ENCODE measurements at regions not wholly inside any gene's neighbourhood (a gene's known extent, or its start where the extent isn't known, plus 50 kb on each side); places are given as distances from the start of the nearest gene placed in this dataset.

DNA sequence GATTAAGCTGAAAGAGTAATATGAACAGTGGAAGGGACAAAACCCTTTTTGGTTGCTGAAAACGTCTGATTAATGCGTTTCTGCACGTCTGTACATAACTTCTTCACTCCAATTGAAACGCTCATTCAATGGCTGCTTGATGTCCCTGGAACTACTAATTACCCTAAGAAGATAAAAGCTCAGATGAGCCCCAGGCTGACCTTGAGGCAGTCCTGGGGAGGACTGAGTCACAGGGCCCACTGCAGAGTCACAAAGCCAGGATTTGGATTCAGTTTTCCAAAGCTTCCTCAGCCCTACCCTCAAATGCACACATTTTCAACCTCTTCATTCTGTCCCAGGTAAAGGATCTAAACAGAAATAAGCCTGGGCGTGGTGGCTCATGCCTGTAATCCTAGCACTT lies 75.0 kb upstream of the FLT1 start:
- H3K36me3 Mint-ChIP-seq (ENCODE audit: low read depth): no peaks in the 10 kb centered on the region
- H3K4me1 Mint-ChIP-seq: peaks cover 5% of the 10 kb centered on the region
- no peak for DNase-seq
- H3K9me3 Mint-ChIP-seq: no peaks in the 10 kb centered on the region
- TF ChIP-seq, protein P1, sequence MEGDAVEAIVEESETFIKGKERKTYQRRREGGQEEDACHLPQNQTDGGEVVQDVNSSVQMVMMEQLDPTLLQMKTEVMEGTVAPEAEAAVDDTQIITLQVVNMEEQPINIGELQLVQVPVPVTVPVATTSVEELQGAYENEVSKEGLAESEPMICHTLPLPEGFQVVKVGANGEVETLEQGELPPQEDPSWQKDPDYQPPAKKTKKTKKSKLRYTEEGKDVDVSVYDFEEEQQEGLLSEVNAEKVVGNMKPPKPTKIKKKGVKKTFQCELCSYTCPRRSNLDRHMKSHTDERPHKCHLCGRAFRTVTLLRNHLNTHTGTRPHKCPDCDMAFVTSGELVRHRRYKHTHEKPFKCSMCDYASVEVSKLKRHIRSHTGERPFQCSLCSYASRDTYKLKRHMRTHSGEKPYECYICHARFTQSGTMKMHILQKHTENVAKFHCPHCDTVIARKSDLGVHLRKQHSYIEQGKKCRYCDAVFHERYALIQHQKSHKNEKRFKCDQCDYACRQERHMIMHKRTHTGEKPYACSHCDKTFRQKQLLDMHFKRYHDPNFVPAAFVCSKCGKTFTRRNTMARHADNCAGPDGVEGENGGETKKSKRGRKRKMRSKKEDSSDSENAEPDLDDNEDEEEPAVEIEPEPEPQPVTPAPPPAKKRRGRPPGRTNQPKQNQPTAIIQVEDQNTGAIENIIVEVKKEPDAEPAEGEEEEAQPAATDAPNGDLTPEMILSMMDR (IDR thresholded peaks at IDR 0.05): no peak
- H3K27me3 Mint-ChIP-seq (ENCODE audit: low read depth, poor library complexity): peaks cover 7% of the 10 kb centered on the region
- no peak overlapping the region for H3K27ac Mint-ChIP-seq
- no peak overlapping the region for H3K4me3 Mint-ChIP-seq

DNA sequence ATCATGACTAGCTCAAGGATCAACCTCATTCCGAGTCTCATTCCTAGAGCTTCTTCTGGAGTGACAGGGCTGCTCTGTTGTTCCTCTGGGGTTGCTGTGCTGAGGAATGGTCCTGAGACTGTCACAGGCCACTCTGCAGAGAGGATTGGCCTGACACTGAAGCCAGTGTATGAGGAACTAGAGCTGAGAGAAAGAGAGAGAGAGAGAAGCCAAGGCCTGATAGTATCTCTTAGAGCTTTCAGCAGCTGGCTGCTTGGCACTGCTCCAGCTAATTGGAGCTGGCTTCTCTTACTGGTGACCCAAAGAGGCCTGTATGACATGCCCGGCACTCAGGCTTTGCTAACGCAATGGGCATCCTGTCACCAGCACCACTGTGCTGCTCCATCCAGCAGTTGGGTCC lies 73.4 kb upstream of the FLT1 start:
- H3K27ac Mint-ChIP-seq: no peak overlapping the region
- no peaks in the 10 kb centered on the region for H3K4me1 Mint-ChIP-seq
- TF ChIP-seq, protein P1 (IDR thresholded peaks at IDR 0.05): no peak
- H3K36me3 Mint-ChIP-seq (ENCODE audit: low read depth): no peaks in the 10 kb centered on the region
- H3K9me3 Mint-ChIP-seq: no peaks in the 10 kb centered on the region
- peaks cover 10% of the 10 kb centered on the region for H3K27me3 Mint-ChIP-seq (ENCODE audit: low read depth, poor library complexity)
- DNase-seq: no peak
- H3K4me3 Mint-ChIP-seq: no peak overlapping the region

DNA sequence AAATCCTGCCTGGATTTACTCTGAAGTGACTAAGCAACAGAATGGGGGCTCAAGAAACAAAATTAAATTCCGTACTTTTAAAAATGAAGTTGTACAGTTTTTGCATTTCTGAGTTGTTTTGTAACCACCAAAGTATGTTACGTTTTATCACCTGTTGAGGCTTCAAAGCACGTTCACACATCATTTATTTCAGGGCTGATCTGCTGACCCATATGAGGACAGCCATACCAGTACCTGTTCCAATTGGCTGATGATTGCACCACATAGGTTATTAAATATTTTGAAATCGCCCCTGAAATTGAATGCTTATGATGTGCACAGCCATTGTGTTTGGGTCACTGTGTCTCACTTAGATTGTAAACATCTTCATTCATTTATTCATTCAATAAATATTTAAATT lies 72.0 kb upstream of the FLT1 start:
- no peak overlapping the region for H3K4me3 Mint-ChIP-seq
- no peaks in the 10 kb centered on the region for H3K9me3 Mint-ChIP-seq
- H3K4me1 Mint-ChIP-seq: no peaks in the 10 kb centered on the region
- no peaks in the 10 kb centered on the region for H3K36me3 Mint-ChIP-seq (ENCODE audit: low read depth)
- H3K27me3 Mint-ChIP-seq (ENCODE audit: low read depth, poor library complexity): peaks cover 10% of the 10 kb centered on the region
- no peak overlapping the region for H3K27ac Mint-ChIP-seq
- TF ChIP-seq, protein P1 (IDR thresholded peaks at IDR 0.05): no peak
- DNase-seq: no peak

DNA sequence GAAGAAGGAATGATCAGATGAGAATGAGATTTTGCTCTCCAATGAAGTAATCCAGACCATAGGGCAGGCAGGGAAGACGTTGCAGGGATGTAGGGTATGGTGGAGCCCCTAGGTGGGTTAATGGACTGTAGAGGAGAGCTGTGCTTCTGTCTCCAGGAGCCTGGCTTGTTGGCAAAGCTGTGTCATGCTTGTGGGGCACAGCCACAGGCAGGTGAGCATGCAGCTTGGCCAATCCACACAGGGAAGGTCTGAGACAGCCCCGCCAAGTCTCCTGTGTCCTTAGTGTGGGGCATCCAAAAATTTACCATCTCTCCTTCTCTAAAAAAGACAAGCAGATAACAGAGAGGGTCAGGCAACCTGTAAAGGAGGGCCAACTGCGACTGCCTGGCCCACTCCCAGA lies 71.4 kb upstream of the FLT1 start:
- no peak for DNase-seq
- H3K36me3 Mint-ChIP-seq (ENCODE audit: low read depth): no peaks in the 10 kb centered on the region
- no peaks in the 10 kb centered on the region for H3K9me3 Mint-ChIP-seq
- peaks cover 10% of the 10 kb centered on the region for H3K27me3 Mint-ChIP-seq (ENCODE audit: low read depth, poor library complexity)
- TF ChIP-seq, protein P1 (IDR thresholded peaks at IDR 0.05): no peak
- no peaks in the 10 kb centered on the region for H3K4me1 Mint-ChIP-seq
- no peak overlapping the region for H3K27ac Mint-ChIP-seq
- H3K4me3 Mint-ChIP-seq: no peak overlapping the region

DNA sequence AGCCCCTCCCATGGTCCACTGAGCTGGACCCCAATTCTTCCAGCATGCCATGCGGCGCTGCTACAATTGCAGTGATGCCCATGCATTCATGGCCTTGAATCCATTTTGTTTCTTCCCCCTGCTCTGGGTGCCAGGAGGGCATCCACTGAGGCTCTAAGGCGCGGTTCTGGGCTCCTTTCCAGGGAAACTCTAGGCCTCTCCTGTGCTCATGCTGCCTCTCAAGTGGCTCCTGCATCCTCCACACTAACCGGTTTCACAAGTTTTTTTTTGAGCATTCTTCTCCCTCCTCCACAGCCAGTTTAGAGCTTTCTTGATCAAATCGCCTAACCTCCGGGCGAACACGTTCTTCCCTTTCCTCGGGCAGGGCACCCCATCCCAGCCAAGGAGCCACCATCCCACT lies 69.1 kb upstream of the FLT1 start:
- no peak overlapping the region for H3K27ac Mint-ChIP-seq
- DNase-seq: no peak
- H3K4me3 Mint-ChIP-seq: no peak overlapping the region
- TF ChIP-seq, protein P1 (IDR thresholded peaks at IDR 0.05): no peak
- no peaks in the 10 kb centered on the region for H3K9me3 Mint-ChIP-seq
- H3K36me3 Mint-ChIP-seq (ENCODE audit: low read depth): no peaks in the 10 kb centered on the region
- H3K27me3 Mint-ChIP-seq (ENCODE audit: low read depth, poor library complexity): peaks cover 7% of the 10 kb centered on the region
- no peaks in the 10 kb centered on the region for H3K4me1 Mint-ChIP-seq

DNA sequence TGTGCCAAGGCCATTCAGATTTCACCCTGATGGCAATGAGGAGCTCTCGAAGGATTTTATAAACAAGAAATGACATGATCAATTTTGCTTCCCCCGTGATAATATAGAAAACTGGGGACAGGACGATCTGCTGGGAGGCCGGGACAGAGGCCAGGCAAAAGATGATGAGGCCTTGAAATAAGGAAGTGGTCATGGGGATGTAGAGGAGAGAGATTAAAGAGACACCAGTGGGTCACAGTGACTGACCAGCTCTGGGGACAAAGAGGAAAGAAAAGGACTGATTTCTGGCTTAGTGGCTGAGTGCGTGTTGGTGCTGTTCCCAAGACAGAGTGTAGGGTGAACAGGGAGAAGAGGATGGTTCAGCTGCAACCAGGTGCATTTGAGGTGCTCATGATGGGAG lies 68.7 kb upstream of the FLT1 start:
- Mint-ChIP-seq H3K27ac (no peak overlapping the region), H3K4me1 (peaks cover 2% of the 10 kb centered on the region), H3K4me3 (no peak overlapping the region), H3K9me3 (no peaks in the 10 kb centered on the region), H3K36me3 (ENCODE audit: low read depth) (no peaks in the 10 kb centered on the region), H3K27me3 (ENCODE audit: low read depth, poor library complexity) (peaks cover 3% of the 10 kb centered on the region)
- DNase-seq: no peak
- TF ChIP-seq, protein P1 (IDR thresholded peaks at IDR 0.05): no peak
